Activated CD4-positive, alpha-beta T cell treated with anti-CD3 and anti-CD28 coated beads, Interleukin-2, amount 10 ng/mL, durations not matched to agents 7 days and 5 days (primary cell): ENCODE measurements at regions not wholly inside any gene's neighbourhood (a gene's known extent, or its start where the extent isn't known, plus 50 kb on each side); places are given as distances from the start of the nearest gene placed in this dataset.

Experiments used
- CTCF ChIA-PET: fragments of 350-600 bp; sonication (Branson Sonifier 250); formaldehyde crosslinking; loops from one replicate; lab custom pipeline; 2021; ENCODE audit warnings: antibody characterized with exemption; lab: Charles Lee
- POLR2A ChIA-PET: fragments of 350-600 bp; sonication (Branson Sonifier 250); formaldehyde crosslinking; loops from one replicate; lab custom pipeline; 2021; ENCODE audit warnings: antibody characterized with exemption; lab: Charles Lee
- DNase-seq: peaks from one replicate; pipeline ENCODE4 v3.0.0-alpha.2; 2020
- H3K27ac Mint-ChIP-seq: one replicate; pipeline ENCODE4 v1.8.0; 2021; ENCODE audit warnings: mild to moderate bottlenecking, moderate library complexity, mixed read lengths
- H3K27me3 Mint-ChIP-seq: one replicate; pipeline ENCODE4 v1.8.0; 2021; ENCODE audit warnings: mixed read lengths
- H3K36me3 Mint-ChIP-seq: one replicate; pipeline ENCODE4 v1.8.0; 2021; ENCODE audit warnings: low read depth, mixed read lengths
- H3K4me1 Mint-ChIP-seq: one replicate; pipeline ENCODE4 v1.8.0; 2021; ENCODE audit warnings: mixed read lengths
- H3K4me3 Mint-ChIP-seq: one replicate; pipeline ENCODE4 v1.8.0; 2021; ENCODE audit warnings: mild to moderate bottlenecking, moderate library complexity, mixed read lengths
- H3K9me3 Mint-ChIP-seq: one replicate; pipeline ENCODE4 v1.8.0; 2021; ENCODE audit warnings: mixed read lengths

DNA sequence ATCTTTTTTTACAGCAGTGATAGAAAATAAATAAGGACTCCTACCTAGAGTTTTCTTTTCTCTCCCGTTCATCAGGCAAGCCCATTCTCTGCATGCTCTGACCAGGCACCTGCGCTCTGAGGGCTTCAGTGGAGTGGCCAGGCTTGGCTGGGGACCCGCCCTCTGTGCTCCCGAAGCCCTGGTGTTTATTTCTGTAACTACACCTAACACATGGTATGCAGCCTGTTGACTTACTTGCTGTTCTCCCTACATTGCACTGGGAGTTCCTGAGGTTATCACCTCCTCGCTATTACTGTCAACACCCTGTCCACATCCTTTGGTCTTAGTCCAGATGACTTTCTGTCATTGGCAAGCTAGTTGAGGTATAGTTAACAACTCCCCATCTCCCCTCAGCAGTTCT lies 317.7 kb downstream of the LPIN1 start:
- no peak for DNase-seq
- H3K27ac Mint-ChIP-seq: no peak overlapping the region
- POLR2A ChIA-PET: no interaction called here
- no peaks in the 10 kb centered on the region for H3K36me3 Mint-ChIP-seq
- H3K4me3 Mint-ChIP-seq: no peak overlapping the region
- H3K4me1 Mint-ChIP-seq: no peaks in the 10 kb centered on the region
- H3K27me3 Mint-ChIP-seq: peaks cover 5% of the 10 kb centered on the region
- H3K9me3 Mint-ChIP-seq: peaks cover 5% of the 10 kb centered on the region
- CTCF ChIA-PET: interaction anchor here (0.6 kb wide), 2 partner anchors 9 to 177 kb away, joined by 3 read pairs; no protein-coding TSS in a partner anchor

DNA sequence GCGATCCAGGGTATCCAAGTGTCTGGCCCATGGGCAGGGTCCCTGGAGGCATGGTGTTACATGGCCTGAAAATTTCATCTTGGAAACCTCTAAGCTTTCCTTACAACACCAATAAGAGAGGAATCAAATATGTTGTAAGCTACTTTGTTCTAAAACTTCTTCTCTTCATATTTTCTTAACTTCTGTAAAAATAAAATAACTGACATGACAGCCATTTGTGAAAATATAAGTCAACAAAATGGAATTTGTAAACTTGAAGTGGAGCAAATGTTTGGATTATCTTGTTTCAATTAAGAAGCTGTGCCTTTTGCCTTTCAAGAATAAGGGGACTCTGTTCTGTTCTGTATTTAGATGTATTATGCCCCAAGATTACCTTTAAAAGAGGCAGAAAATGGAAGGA lies 319.7 kb downstream of the LPIN1 start:
- Mint-ChIP-seq H3K4me3 (no peak overlapping the region), H3K9me3 (peaks cover 5% of the 10 kb centered on the region), H3K27me3 (no peaks in the 10 kb centered on the region), H3K36me3 (no peaks in the 10 kb centered on the region), H3K4me1 (no peaks in the 10 kb centered on the region), H3K27ac (no peak overlapping the region)
- ChIA-PET CTCF (interaction anchor here (1.3 kb wide), 1 partner anchor 9 kb away, joined by 3 read pairs; no protein-coding TSS in a partner anchor), POLR2A (no interaction called here)
- DNase-seq: no peak

DNA sequence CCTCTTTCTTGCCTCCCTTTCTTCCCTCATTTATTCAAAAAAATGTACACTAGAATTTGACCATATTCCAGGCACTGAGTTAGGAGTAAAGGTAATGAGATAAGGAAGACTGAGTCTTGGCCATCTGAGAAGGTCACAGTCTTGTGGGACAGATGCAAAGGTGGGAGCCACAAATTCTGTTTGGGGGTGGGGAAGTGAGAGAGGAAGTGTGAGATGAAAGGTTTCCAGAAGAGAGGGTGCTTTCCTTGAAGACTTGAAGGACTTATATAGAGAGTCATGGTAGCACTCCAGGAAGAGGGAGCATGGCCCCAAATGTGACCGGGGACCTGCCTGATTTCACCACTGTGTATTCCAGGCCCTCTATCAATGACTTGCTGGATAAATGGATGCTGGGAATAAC lies 320.6 kb downstream of the LPIN1 start:
- no peaks in the 10 kb centered on the region for H3K4me1 Mint-ChIP-seq
- no peak overlapping the region for H3K4me3 Mint-ChIP-seq
- POLR2A ChIA-PET: no interaction called here
- no peaks in the 10 kb centered on the region for H3K27me3 Mint-ChIP-seq
- no peak overlapping the region for H3K27ac Mint-ChIP-seq
- no peaks in the 10 kb centered on the region for H3K36me3 Mint-ChIP-seq
- H3K9me3 Mint-ChIP-seq: peaks cover 5% of the 10 kb centered on the region
- CTCF ChIA-PET: interaction anchor here (1.0 to 1.3 kb wide), 2 partner anchors 10 kb away, joined by 3 read pairs; no protein-coding TSS in a partner anchor
- DNase-seq: no peak

DNA sequence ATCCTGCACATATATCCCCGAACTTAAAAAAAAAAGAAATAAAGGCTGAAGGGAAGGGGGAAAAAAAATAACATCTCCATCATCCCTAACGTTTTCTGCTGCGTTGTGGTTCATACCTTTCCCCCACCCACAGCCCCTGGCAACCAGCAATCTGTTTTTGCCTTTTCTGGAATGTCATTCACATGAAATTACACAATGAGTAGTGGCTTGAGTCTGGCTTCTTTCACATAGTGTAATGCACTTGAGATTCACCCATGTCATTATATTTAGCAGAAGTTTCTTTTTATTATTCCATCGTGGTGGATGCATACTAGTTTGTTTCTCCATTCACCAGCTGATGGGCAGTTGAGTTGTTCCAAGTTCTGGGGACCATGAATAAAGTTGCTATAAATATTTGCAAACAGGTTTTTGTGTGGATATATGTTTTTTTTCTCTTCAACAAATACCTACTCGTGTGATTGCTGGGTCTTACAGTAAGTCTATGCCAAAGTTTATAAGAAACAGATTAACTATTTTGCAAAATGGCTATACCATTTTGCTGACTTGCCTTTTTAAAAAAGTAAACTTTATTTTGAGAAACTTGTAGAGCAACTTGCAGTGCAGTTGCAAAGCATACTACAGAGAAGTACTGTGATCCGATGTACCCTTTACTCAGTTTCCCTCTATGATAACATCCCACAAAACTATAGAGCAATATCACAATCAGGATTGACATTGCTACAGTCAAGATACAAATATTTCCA lies 322.5 kb downstream of the LPIN1 start:
- Mint-ChIP-seq H3K36me3 (no peaks in the 10 kb centered on the region), H3K4me3 (no peak overlapping the region), H3K27me3 (no peaks in the 10 kb centered on the region), H3K4me1 (no peaks in the 10 kb centered on the region), H3K9me3 (no peaks in the 10 kb centered on the region), H3K27ac (no peak overlapping the region)
- no peak for DNase-seq
- ChIA-PET POLR2A (no interaction called here), CTCF (no interaction called here)

DNA sequence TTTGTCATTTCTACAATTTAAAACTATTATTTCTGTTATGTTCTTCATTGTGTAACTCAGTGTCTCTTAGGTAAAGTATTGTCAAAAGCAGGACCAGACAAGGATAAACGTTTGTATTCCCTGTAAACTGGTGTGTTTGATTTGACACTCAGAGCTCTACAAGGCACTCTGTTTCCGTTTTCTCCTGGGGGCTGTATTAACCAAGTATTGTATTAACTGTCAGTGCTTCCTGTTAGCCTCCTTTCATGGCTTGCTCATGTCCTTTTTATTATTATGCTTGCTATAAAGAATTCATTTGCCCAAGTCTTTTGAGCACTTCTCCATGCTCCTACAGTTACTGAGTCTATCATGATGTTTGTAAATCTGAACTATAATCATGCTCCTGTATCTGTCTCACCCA lies 323.7 kb downstream of the LPIN1 start:
- Mint-ChIP-seq H3K9me3 (no peaks in the 10 kb centered on the region), H3K27ac (no peak overlapping the region), H3K4me3 (no peak overlapping the region), H3K4me1 (no peaks in the 10 kb centered on the region), H3K36me3 (no peaks in the 10 kb centered on the region), H3K27me3 (no peaks in the 10 kb centered on the region)
- no peak for DNase-seq
- CTCF ChIA-PET: no interaction called here
- POLR2A ChIA-PET: no interaction called here

DNA sequence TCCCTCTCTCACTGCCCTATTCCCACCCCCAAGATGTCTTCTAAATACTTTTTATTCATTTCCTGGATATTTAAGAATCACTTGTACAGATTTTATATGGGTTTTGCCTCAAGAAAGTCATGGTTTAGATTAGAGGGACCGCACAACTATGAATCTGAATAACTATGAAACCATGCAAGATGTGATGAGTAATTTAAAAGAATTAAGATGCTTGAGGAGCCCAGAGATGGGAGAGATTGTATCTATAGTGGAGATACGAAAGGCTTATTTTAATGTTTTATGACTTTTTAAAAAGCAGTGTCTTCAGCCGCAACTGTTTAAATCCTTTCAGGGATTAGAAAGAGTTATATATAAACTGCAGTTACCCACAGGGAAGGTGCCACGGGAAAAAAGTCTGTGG lies 324.1 kb downstream of the LPIN1 start:
- Mint-ChIP-seq H3K4me1 (no peaks in the 10 kb centered on the region), H3K27ac (no peak overlapping the region), H3K9me3 (no peaks in the 10 kb centered on the region), H3K27me3 (no peaks in the 10 kb centered on the region), H3K4me3 (no peak overlapping the region), H3K36me3 (no peaks in the 10 kb centered on the region)
- ChIA-PET POLR2A (no interaction called here), CTCF (no interaction called here)
- no peak for DNase-seq

DNA sequence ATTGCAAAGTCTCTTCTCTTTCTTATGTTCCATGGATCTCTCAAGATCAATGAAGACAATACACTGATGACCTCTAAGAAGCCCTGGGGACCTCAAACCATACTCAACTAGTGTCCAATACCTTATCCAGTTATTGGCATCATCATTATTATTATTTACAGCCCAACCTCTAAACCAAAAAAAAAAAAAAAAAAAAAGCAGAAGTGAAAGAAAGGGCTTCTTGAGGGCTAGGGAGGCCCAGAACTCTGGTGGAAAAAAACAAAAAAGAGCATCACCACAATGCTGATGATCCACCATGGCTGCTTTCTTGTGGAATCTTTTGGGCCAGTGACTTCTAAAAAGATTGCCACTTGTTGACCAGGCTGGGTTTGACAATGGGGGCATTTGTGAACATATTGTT lies 324.9 kb downstream of the LPIN1 start:
- POLR2A ChIA-PET: no interaction called here
- CTCF ChIA-PET: interaction anchor here (1.3 kb wide), 1 partner anchor 8 kb away, joined by 3 read pairs; no protein-coding TSS in a partner anchor
- H3K36me3 Mint-ChIP-seq: no peaks in the 10 kb centered on the region
- no peak overlapping the region for H3K27ac Mint-ChIP-seq
- no peaks in the 10 kb centered on the region for H3K4me1 Mint-ChIP-seq
- DNase-seq: no peak
- H3K9me3 Mint-ChIP-seq: no peaks in the 10 kb centered on the region
- H3K4me3 Mint-ChIP-seq: no peak overlapping the region
- H3K27me3 Mint-ChIP-seq: no peaks in the 10 kb centered on the region

DNA sequence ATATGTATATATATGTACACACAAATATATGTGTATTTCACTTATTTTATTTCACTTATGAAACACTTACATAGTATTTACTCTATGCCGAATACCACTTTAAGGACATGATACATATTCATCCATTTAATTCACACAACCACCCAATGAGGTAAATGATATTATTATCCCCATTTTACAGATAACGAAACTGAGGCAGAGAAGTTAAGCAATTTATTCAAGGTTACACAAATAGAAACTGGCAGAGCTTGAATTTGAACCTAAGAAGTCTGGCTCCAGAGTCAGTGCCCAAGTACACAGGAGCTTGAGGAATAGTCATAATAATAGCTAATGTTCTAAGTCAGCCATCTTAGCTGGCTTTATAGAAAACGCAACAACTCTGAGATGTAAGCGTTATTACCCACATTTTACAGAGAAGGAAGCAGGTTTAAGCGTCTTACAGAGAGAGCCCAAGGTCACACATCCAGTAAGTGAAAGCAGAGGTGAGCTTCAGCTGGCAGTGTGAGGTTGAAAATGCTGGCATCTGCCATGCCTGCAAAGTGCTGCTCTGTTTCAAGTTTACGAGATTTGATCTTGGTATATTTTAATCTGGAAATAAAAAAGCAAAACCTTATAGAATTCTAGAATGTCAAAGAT lies 326.9 kb downstream of the LPIN1 start:
- Mint-ChIP-seq H3K36me3 (no peaks in the 10 kb centered on the region), H3K9me3 (peaks cover 3% of the 10 kb centered on the region), H3K4me3 (no peak overlapping the region), H3K27ac (no peak overlapping the region), H3K4me1 (no peaks in the 10 kb centered on the region), H3K27me3 (peaks cover 3% of the 10 kb centered on the region)
- CTCF ChIA-PET: interaction anchor here (0.6 to 1.1 kb wide), 3 partner anchors 10 to 67 kb away, joined by 3 to 6 read pairs (median 3); no protein-coding TSS in a partner anchor
- POLR2A ChIA-PET: no interaction called here
- DNase-seq: no peak

DNA sequence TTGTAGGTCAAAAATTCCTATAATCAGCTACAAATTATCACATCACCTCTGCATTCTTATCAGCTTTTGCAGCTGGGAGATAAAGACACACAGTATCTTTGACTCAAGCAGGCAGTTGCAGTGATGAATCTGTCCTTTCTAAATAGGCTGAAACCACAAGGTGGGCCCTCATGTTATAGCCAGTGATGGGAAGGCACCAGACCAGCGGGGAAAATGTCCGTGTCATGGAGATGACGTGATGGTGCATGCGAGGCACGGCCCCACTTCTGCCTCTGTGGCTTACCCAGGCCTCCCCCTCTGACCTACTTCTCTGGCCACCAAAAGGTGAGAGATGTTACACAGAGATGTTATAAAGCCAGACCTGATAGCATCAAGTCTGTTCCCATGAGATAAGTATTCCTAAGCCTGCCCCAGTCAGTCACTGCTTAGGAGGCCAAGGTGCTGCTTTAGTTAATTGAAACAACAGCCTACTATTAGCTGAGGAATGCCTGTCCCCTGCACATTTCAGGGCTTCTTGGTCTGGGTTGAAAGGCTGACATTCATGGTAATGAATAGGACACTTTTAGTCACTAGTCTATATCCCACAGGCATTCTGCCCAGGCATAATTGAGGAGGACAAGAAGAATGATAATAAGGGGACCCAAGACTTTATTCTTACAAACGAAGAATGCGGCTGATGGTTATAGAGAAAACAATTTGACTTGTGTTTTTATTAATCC lies 327.9 kb downstream of the LPIN1 start:
- H3K9me3 Mint-ChIP-seq: peaks cover 3% of the 10 kb centered on the region
- no peak overlapping the region for H3K27ac Mint-ChIP-seq
- H3K27me3 Mint-ChIP-seq: peaks cover 3% of the 10 kb centered on the region
- ChIA-PET CTCF (interaction anchor here (1.1 kb wide), 1 partner anchor 11 kb away, joined by 3 read pairs; no protein-coding TSS in a partner anchor), POLR2A (no interaction called here)
- H3K4me3 Mint-ChIP-seq: no peak overlapping the region
- H3K4me1 Mint-ChIP-seq: no peaks in the 10 kb centered on the region
- no peaks in the 10 kb centered on the region for H3K36me3 Mint-ChIP-seq
- no peak for DNase-seq

DNA sequence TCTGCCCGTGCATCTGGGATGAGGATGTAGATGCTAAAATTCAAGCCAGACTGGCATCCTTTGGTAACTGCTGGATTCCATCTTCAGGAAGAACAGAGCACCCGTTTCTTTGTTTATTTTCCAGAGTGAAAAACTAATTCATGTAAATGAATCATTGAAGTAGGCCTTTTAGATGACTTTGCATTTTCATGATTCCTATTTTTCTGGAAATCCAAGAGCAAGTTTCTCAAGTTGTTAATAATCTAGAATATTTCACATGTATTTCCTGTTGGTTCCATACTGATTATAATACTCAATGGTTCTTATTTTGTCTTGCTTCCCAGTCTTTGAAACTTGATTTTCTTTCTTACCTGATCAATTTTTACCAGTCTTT lies 328.4 kb downstream of the LPIN1 start:
- Mint-ChIP-seq H3K4me1 (no peaks in the 10 kb centered on the region), H3K9me3 (peaks cover 3% of the 10 kb centered on the region), H3K4me3 (no peak overlapping the region), H3K36me3 (no peaks in the 10 kb centered on the region), H3K27me3 (peaks cover 3% of the 10 kb centered on the region), H3K27ac (no peak overlapping the region)
- no peak for DNase-seq
- ChIA-PET POLR2A (no interaction called here), CTCF (no interaction called here)

DNA sequence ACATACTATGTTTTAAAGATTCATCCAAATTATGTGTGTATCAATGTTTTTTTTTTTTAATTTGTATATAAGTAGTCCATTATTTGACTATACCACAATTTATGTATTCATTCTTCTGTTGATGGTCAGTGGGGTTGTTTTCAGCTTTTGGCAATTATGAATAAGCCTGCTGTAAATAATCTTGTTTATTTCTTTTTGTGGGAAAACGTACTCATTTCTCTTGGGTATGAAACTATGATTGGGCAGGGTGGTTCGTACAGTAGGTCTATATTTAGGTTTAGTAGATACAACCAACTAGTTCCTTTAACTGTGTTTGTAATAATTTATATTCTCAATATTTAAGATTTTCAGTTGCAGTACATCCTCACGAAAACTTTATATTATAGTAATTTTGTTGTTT lies 329.2 kb downstream of the LPIN1 start:
- H3K36me3 Mint-ChIP-seq: no peaks in the 10 kb centered on the region
- H3K27ac Mint-ChIP-seq: no peak overlapping the region
- H3K27me3 Mint-ChIP-seq: peaks cover 3% of the 10 kb centered on the region
- H3K9me3 Mint-ChIP-seq: peaks cover 3% of the 10 kb centered on the region
- ChIA-PET CTCF (no interaction called here), POLR2A (no interaction called here)
- H3K4me3 Mint-ChIP-seq: no peak overlapping the region
- H3K4me1 Mint-ChIP-seq: peaks cover under 1% of the 10 kb centered on the region
- DNase-seq: no peak

DNA sequence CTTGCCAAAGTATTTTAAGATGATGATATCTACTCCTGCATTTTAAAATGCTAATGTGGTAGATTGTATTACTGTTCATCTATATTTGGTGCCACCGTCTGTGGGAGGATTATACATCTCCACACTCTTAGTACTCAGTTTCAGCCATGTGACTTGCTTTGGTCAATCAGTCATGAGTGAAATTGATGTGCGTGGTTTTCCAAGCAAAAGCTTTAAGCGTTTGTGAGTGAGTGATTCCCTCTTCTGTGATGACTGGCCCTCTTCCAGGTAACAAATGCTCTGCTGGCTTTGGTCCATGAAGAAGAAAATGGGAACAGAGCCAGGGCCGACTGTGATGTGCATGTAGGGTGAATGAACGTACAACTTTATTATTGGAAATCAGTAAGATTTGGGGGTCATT lies 330.4 kb downstream of the LPIN1 start:
- no peak overlapping the region for H3K27ac Mint-ChIP-seq
- H3K4me1 Mint-ChIP-seq: peaks cover 5% of the 10 kb centered on the region
- H3K4me3 Mint-ChIP-seq: no peak overlapping the region
- POLR2A ChIA-PET: no interaction called here
- peaks cover 3% of the 10 kb centered on the region for H3K9me3 Mint-ChIP-seq
- CTCF ChIA-PET: interaction anchor here (0.9 kb wide), 1 partner anchor 9 kb away, joined by 3 read pairs; no protein-coding TSS in a partner anchor
- H3K27me3 Mint-ChIP-seq: peaks cover 3% of the 10 kb centered on the region
- DNase-seq: no peak
- no peaks in the 10 kb centered on the region for H3K36me3 Mint-ChIP-seq

DNA sequence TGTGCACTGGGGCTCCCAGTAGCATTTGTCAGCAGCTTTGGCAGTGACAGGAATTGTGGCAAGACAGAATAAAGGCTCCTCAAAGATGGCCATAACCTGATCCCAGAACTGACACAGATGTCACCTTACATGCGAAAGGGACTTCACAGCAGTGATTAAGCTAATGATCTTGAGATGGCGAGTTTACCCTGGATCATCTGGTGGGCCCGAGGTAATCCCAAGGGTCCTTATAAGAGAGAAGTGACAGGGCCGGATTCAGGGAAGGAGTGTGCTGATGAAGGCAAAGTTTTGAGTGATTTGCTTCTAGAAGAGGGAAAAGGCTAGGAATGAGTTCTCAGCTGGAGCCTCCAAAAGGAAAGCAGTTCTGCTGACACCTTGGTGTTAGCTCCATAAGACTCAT lies 333.9 kb downstream of the LPIN1 start:
- no peak for DNase-seq
- H3K4me1 Mint-ChIP-seq: peaks cover 5% of the 10 kb centered on the region
- H3K9me3 Mint-ChIP-seq: peaks cover 3% of the 10 kb centered on the region
- POLR2A ChIA-PET: no interaction called here
- CTCF ChIA-PET: interaction anchor here (0.6 to 0.7 kb wide), 2 partner anchors 281 to 579 kb away, joined by 3 read pairs; no protein-coding TSS in a partner anchor
- H3K4me3 Mint-ChIP-seq: no peak overlapping the region
- H3K27me3 Mint-ChIP-seq: peaks cover 3% of the 10 kb centered on the region
- H3K27ac Mint-ChIP-seq: no peak overlapping the region
- no peaks in the 10 kb centered on the region for H3K36me3 Mint-ChIP-seq
